Breast epithelium (tissue), 4 donors: ENCODE measurements at regions not wholly inside any gene's neighbourhood (a gene's known extent, or its start where the extent isn't known, plus 50 kb on each side); places are given as distances from the start of the nearest gene placed in this dataset.

Experiments
- DNase-seq, 2 donors: peaks; one replicate each; pipeline ENCODE4 v3.0.0-alpha.2; 2019; ENCODE audit warnings: low spot score in 2 of 2
- H3K27ac ChIP-seq, 2 donors: fragments of 200-600 bp; sonication (generic) in 1 of 2; one replicate each; pipeline ENCODE4 v1.5.1; 2016 to 2019; ENCODE audit warnings: mild to moderate bottlenecking in 1 of 2
- H3K27me3 ChIP-seq, 2 donors: fragments of 200-600 bp; sonication (generic) in 1 of 2; one replicate each; pipeline versions ENCODE4 v1.5.1 to v1.6.0; 2017 to 2019; ENCODE audit warnings: control low read depth in 1 of 2, mild to moderate bottlenecking in 1 of 2
- H3K36me3 ChIP-seq: fragments of 200-600 bp; one replicate; pipeline ENCODE4 v1.5.1; 2019
- H3K4me1 ChIP-seq, 2 donors: fragments of 200-600 bp; sonication (generic); one replicate each; pipeline ENCODE4 v1.5.1; 2016 to 2019; ENCODE audit warnings: control low read depth in 1 of 2
- H3K4me3 ChIP-seq, 3 donors: fragments of 200-600 bp; sonication (generic); 1 replicate in 2 of 3; 2 replicates in 1 of 3; pipeline ENCODE4 v1.5.1; 2016 to 2019; ENCODE audit warnings: mild to moderate bottlenecking in 3 of 3, moderate library complexity in 2 of 3
- H3K9me3 ChIP-seq, 2 donors: fragments of 200-600 bp; sonication (generic) in 1 of 2; one replicate each; pipeline ENCODE4 v1.5.1; 2016 to 2019; ENCODE audit warnings: control low read depth in 1 of 2
- CTCF ChIP-seq, 3 donors: fragments of 450-650 bp; IDR thresholded peaks; one replicate each; pipeline ENCODE4 v1.5.1; 2016 to 2017; ENCODE audit warnings: antibody characterized with exemption in 3 of 3, mild to moderate bottlenecking in 3 of 3, moderate library complexity in 3 of 3
- POLR2A ChIP-seq: fragments of 450-650 bp; IDR thresholded peaks from one replicate; pipeline ENCODE4 v1.6.1; 2016; ENCODE audit warnings: antibody characterized with exemption, mild to moderate bottlenecking, moderate library complexity
- POLR2AphosphoS5 ChIP-seq, 3 donors: sonication (generic); formaldehyde crosslinking; IDR thresholded peaks; one replicate each; pipeline ENCODE4 v1.6.1; 2017; ENCODE audit warnings: antibody characterized with exemption in 3 of 3
- intact Hi-C: fragments of 100-400 bp; cut with DNase I; formaldehyde crosslinking; loops from one replicate; pipeline ENCODE4 v1.15.1; 2023; ENCODE audit warnings: low total_unique reads

GRCh38 chr21:16388911-16389560 is 659.3 kb downstream of the USP25 start:
- Histone ChIP-seq H3K27me3 (no peaks in the 10 kb centered on the region), H3K36me3 (no peaks in the 10 kb centered on the region), H3K4me3 (no peak overlapping the region), H3K4me1 (no peaks in the 10 kb centered on the region), H3K27ac (no peak overlapping the region), H3K9me3 (no peaks in the 10 kb centered on the region)
- DNase-seq: no peak
- intact Hi-C loops: no loop called here
- TF ChIP-seq POLR2AphosphoS5 (IDR thresholded peaks at IDR 0.05) (no peak), CTCF (IDR thresholded peaks at IDR 0.05) (no peak), POLR2A (no peak)

GRCh38 chr21:16389643-16390042 is 659.9 kb downstream of the USP25 start:
- TF ChIP-seq CTCF (IDR thresholded peaks at IDR 0.05) (no peak), POLR2A (no peak), POLR2AphosphoS5 (IDR thresholded peaks at IDR 0.05) (no peak)
- Histone ChIP-seq H3K9me3 (no peaks in the 10 kb centered on the region), H3K27ac (no peak overlapping the region), H3K36me3 (no peaks in the 10 kb centered on the region), H3K27me3 (no peaks in the 10 kb centered on the region), H3K4me3 (no peak overlapping the region), H3K4me1 (no peaks in the 10 kb centered on the region)
- no peak for DNase-seq
- intact Hi-C loops: no loop called here

- Histone ChIP-seq H3K36me3 (no peaks in the 10 kb centered on the region), H3K4me3 (no peak overlapping the region), H3K27me3 (no peaks in the 10 kb centered on the region), H3K27ac (no peak overlapping the region), H3K9me3 (no peaks in the 10 kb centered on the region), H3K4me1 (no peaks in the 10 kb centered on the region)
- DNase-seq: no peak
- TF ChIP-seq POLR2A (no peak), CTCF (IDR thresholded peaks at IDR 0.05) (no peak), POLR2AphosphoS5 (IDR thresholded peaks at IDR 0.05) (no peak)
- intact Hi-C loops: no loop called here
Measured at GRCh38 chr21:16395285-16395684, 665.5 kb downstream of the USP25 start.

- Histone ChIP-seq H3K4me3 (no peak overlapping the region), H3K27ac (no peak overlapping the region), H3K27me3 (no peaks in the 10 kb centered on the region), H3K36me3 (no peaks in the 10 kb centered on the region), H3K4me1 (no peaks in the 10 kb centered on the region), H3K9me3 (peaks cover 0 to 6% of the 10 kb centered on the region in 2 donors)
- intact Hi-C loops: no loop called here
- no peak for TF ChIP-seq POLR2AphosphoS5 (IDR thresholded peaks at IDR 0.05)
- TF ChIP-seq POLR2A: no peak
- TF ChIP-seq CTCF (IDR thresholded peaks at IDR 0.05): no peak
- DNase-seq: no peak
Measured at GRCh38 chr21:16402752-16403151, 673.0 kb downstream of the USP25 start.

- H3K27me3 ChIP-seq: no peaks in the 10 kb centered on the region
- intact Hi-C loops: no loop called here
- TF ChIP-seq CTCF (IDR thresholded peaks at IDR 0.05) (no peak), POLR2AphosphoS5 (IDR thresholded peaks at IDR 0.05) (no peak), POLR2A (no peak)
- no peak overlapping the region for H3K27ac ChIP-seq
- no peak overlapping the region for H3K4me3 ChIP-seq
- no peak for DNase-seq
- H3K9me3 ChIP-seq: peaks cover 0 to 6% of the 10 kb centered on the region in 2 donors
- H3K36me3 ChIP-seq: no peaks in the 10 kb centered on the region
- H3K4me1 ChIP-seq: no peaks in the 10 kb centered on the region
Measured at GRCh38 chr21:16404776-16405175, 675.0 kb downstream of the USP25 start.
